SK-N-SH (cell line): ENCODE measurements at regions not wholly inside any gene's neighbourhood (a gene's known extent, or its start where the extent isn't known, plus 50 kb on each side); places are given as distances from the start of the nearest gene placed in this dataset.

Source experiments
- EZH2phosphoT487 ChIP-seq: fragments of 200-600 bp; sonication (generic); IDR thresholded peaks from 2 replicates; pipeline ENCODE4 v1.6.1; 2017; ENCODE audit warnings: low read depth, mixed run types, mild to moderate bottlenecking, antibody characterized with exemption, moderate library complexity, borderline replicate concordance
- SIN3A ChIP-seq: IDR thresholded peaks from 2 replicates; pipeline ENCODE4 v1.6.1; 2012; ENCODE audit warnings: low read depth, mild to moderate bottlenecking, low read length, moderate library complexity, borderline replicate concordance
- TF ChIP-seq, protein P1 (sequence below): IDR thresholded peaks from 2 replicates; pipeline ENCODE4 v1.6.1; 2012; ENCODE audit warnings: mild to moderate bottlenecking, low read depth, low read length, moderate library complexity
- TF ChIP-seq, protein P2 (sequence below): fragments of 200-600 bp; sonication (generic); IDR thresholded peaks from 2 replicates; pipeline ENCODE4 v1.6.1; 2017; ENCODE audit warnings: antibody characterized with exemption, mild to moderate bottlenecking, moderate library complexity

- no peak for TF ChIP-seq EZH2phosphoT487
- TF ChIP-seq, protein P1, sequence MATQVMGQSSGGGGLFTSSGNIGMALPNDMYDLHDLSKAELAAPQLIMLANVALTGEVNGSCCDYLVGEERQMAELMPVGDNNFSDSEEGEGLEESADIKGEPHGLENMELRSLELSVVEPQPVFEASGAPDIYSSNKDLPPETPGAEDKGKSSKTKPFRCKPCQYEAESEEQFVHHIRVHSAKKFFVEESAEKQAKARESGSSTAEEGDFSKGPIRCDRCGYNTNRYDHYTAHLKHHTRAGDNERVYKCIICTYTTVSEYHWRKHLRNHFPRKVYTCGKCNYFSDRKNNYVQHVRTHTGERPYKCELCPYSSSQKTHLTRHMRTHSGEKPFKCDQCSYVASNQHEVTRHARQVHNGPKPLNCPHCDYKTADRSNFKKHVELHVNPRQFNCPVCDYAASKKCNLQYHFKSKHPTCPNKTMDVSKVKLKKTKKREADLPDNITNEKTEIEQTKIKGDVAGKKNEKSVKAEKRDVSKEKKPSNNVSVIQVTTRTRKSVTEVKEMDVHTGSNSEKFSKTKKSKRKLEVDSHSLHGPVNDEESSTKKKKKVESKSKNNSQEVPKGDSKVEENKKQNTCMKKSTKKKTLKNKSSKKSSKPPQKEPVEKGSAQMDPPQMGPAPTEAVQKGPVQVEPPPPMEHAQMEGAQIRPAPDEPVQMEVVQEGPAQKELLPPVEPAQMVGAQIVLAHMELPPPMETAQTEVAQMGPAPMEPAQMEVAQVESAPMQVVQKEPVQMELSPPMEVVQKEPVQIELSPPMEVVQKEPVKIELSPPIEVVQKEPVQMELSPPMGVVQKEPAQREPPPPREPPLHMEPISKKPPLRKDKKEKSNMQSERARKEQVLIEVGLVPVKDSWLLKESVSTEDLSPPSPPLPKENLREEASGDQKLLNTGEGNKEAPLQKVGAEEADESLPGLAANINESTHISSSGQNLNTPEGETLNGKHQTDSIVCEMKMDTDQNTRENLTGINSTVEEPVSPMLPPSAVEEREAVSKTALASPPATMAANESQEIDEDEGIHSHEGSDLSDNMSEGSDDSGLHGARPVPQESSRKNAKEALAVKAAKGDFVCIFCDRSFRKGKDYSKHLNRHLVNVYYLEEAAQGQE, result no peak
- TF ChIP-seq SIN3A, result no peak
- TF ChIP-seq, protein P2, sequence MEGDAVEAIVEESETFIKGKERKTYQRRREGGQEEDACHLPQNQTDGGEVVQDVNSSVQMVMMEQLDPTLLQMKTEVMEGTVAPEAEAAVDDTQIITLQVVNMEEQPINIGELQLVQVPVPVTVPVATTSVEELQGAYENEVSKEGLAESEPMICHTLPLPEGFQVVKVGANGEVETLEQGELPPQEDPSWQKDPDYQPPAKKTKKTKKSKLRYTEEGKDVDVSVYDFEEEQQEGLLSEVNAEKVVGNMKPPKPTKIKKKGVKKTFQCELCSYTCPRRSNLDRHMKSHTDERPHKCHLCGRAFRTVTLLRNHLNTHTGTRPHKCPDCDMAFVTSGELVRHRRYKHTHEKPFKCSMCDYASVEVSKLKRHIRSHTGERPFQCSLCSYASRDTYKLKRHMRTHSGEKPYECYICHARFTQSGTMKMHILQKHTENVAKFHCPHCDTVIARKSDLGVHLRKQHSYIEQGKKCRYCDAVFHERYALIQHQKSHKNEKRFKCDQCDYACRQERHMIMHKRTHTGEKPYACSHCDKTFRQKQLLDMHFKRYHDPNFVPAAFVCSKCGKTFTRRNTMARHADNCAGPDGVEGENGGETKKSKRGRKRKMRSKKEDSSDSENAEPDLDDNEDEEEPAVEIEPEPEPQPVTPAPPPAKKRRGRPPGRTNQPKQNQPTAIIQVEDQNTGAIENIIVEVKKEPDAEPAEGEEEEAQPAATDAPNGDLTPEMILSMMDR, result no peak
Measured at GRCh38 chr3:151630035-151630434, 103.7 kb upstream of the AADACL2 start.
